WTC11 (cell line): ENCODE measurements at regions not wholly inside any gene's neighbourhood (a gene's known extent, or its start where the extent isn't known, plus 50 kb on each side); places are given as distances from the start of the nearest gene placed in this dataset.

ENCODE experiments used
- ATAC-seq: fragments of 200-7000 bp; cut with Tn5 transposase; 2 replicates; pipeline ENCODE4 v1.10.0; 2021; ENCODE audit warnings: mild to moderate bottlenecking, moderate library complexity
- CTCF ChIA-PET: fragments of 300-600 bp; sonication (Branson Sonifier 250); formaldehyde crosslinking; loops from one replicate; lab custom pipeline; 2021; ENCODE audit warnings: antibody characterized with exemption; lab: Charles Lee
- POLR2A ChIA-PET: fragments of 350-600 bp; sonication (Branson Sonifier 250); formaldehyde crosslinking; loops from one replicate; lab custom pipeline; 2021; ENCODE audit warnings: antibody characterized with exemption; lab: Charles Lee
- DNase-seq: peaks from one replicate; pipeline ENCODE4 v3.0.0; 2021; ENCODE audit warnings: low spot score
- H3K27ac Mint-ChIP-seq: 2 replicates; pipeline ENCODE4 v1.8.0; 2021; ENCODE audit warnings: mixed read lengths
- H3K27me3 Mint-ChIP-seq: 2 replicates; pipeline ENCODE4 v1.8.0; 2021; ENCODE audit warnings: low read depth, mild to moderate bottlenecking, moderate library complexity, mixed read lengths
- H3K36me3 Mint-ChIP-seq: 2 replicates; pipeline ENCODE4 v1.8.0; 2021; ENCODE audit warnings: mixed read lengths
- H3K4me1 Mint-ChIP-seq: 2 replicates; pipeline ENCODE4 v1.8.0; 2022; ENCODE audit warnings: mixed read lengths
- H3K4me3 Mint-ChIP-seq: 2 replicates; pipeline ENCODE4 v1.8.0; 2021; ENCODE audit warnings: mild to moderate bottlenecking, moderate library complexity, mixed read lengths
- H3K9me3 Mint-ChIP-seq: 2 replicates; pipeline ENCODE4 v1.8.0; 2021; ENCODE audit warnings: mixed read lengths
- ELF4 ChIP-seq: sonication (generic); formaldehyde crosslinking; IDR thresholded peaks from 2 replicates; pipeline ENCODE4 v1.8.1; 2022; ENCODE audit warnings: low read depth, mild to moderate bottlenecking, moderate library complexity, missing genetic modification reagents
- ETV6 ChIP-seq: sonication (generic); formaldehyde crosslinking; IDR thresholded peaks from 2 replicates; pipeline ENCODE4 v1.8.1; 2022; ENCODE audit warnings: mild to moderate bottlenecking, missing genetic modification reagents
- FOXP1 ChIP-seq: sonication (generic); formaldehyde crosslinking; IDR thresholded peaks from 2 replicates; pipeline ENCODE4 v1.8.0; 2022; ENCODE audit warnings: missing genetic modification reagents, mild to moderate bottlenecking, moderate library complexity, borderline replicate concordance
- KAT7 ChIP-seq: sonication (generic); formaldehyde crosslinking; IDR thresholded peaks from 2 replicates; pipeline ENCODE4 v1.8.1; 2023; ENCODE audit warnings: missing genetic modification reagents, mild to moderate bottlenecking, borderline replicate concordance
- MYBL2 ChIP-seq: sonication (generic); formaldehyde crosslinking; IDR thresholded peaks from 2 replicates; pipeline ENCODE4 v1.8.1; 2023; ENCODE audit warnings: mild to moderate bottlenecking, moderate library complexity, missing genetic modification reagents
- NFATC4 ChIP-seq: fragments of 250-450 bp; sonication (Bioruptor Pico); IDR thresholded peaks from 2 replicates; pipeline ENCODE4 v1.9.0; 2021; ENCODE audit warnings: mild to moderate bottlenecking
- NR1H2 ChIP-seq: sonication (generic); formaldehyde crosslinking; IDR thresholded peaks from 2 replicates; pipeline ENCODE4 v1.9.0; 2021; ENCODE audit warnings: mild to moderate bottlenecking, moderate library complexity, missing genetic modification reagents
- SMAD4 ChIP-seq: sonication (generic); formaldehyde crosslinking; IDR thresholded peaks from 2 replicates; pipeline ENCODE4 v1.8.0; 2022; ENCODE audit warnings: mild to moderate bottlenecking, missing genetic modification reagents
- SP1 ChIP-seq: sonication (generic); formaldehyde crosslinking; conservative IDR thresholded peaks from 2 replicates; pipeline ENCODE4 v1.8.1; 2022; ENCODE audit warnings: missing genetic modification reagents
- TEAD1 ChIP-seq: sonication (generic); formaldehyde crosslinking; IDR thresholded peaks from 2 replicates; pipeline ENCODE4 v1.8.0; 2022; ENCODE audit warnings: mild to moderate bottlenecking, missing genetic modification reagents
- ZNF396 ChIP-seq: fragments of 250-450 bp; sonication (Bioruptor Pico); IDR thresholded peaks from 2 replicates; pipeline ENCODE4 v1.8.0; 2021; ENCODE audit warnings: mild to moderate bottlenecking, moderate library complexity, borderline replicate concordance
- ZNF416 ChIP-seq: fragments of 250-450 bp; sonication (Bioruptor Pico); IDR thresholded peaks from 2 replicates; pipeline ENCODE4 v1.9.0; 2021; ENCODE audit warnings: mild to moderate bottlenecking, inconsistent platforms
- TF ChIP-seq, protein P1 (sequence below): sonication (generic); formaldehyde crosslinking; IDR thresholded peaks from 2 replicates; pipeline ENCODE4 v1.8.1; 2023; ENCODE audit warnings: mild to moderate bottlenecking, missing genetic modification reagents, borderline replicate concordance
- TF ChIP-seq, protein P2 (sequence below): sonication (generic); formaldehyde crosslinking; IDR thresholded peaks from 2 replicates; pipeline ENCODE4 v1.8.1; 2022; ENCODE audit warnings: missing genetic modification reagents, borderline replicate concordance
- TF ChIP-seq, protein P3 (sequence below): sonication (generic); formaldehyde crosslinking; IDR thresholded peaks from 2 replicates; pipeline ENCODE4 v1.8.0; 2022; ENCODE audit warnings: missing genetic modification reagents
- TF ChIP-seq, protein P4 (sequence below): sonication (generic); formaldehyde crosslinking; IDR thresholded peaks from 2 replicates; pipeline ENCODE4 v1.8.0; 2023; ENCODE audit warnings: missing genetic modification reagents
- TF ChIP-seq, protein P5 (sequence below): sonication (generic); formaldehyde crosslinking; IDR thresholded peaks from 2 replicates; pipeline ENCODE4 v1.8.0; 2022; ENCODE audit warnings: mild to moderate bottlenecking, missing genetic modification reagents
- TF ChIP-seq, protein P6 (sequence below): fragments of 250-450 bp; sonication (Bioruptor Pico); IDR thresholded peaks from 2 replicates; pipeline ENCODE4 v1.9.0; 2021; ENCODE audit warnings: mild to moderate bottlenecking

DNA sequence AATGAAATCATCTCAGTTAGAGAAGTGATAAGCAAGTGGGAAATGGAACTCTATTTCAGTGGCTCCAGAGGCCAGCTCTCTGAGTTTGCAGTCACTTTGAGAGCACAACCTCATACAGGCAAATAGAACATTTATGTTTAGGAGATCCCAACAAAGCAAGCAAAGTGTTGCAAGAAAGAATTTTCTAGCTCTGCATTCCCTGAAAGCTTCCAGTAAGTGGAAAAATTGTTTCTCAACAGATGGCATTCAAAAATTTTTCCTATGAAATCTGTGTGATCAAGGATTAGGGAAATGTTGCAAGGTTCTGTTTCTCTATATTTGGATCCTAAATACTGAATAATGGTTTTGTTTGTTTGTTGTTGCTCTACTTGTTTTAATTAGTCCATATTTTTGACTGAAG lies 764.2 kb upstream of the ZNF608 start:
- ChIA-PET POLR2A (no interaction called here), CTCF (no interaction called here)
- peaks cover 7% of the 10 kb centered on the region; the same call in 1 of the 2 replicates for H3K36me3 Mint-ChIP-seq
- peak overlapping the region; percentile 42 for H3K27ac Mint-ChIP-seq
- no peaks in the 10 kb centered on the region; the same call in 1 of the 2 replicates for H3K27me3 Mint-ChIP-seq
- DNase-seq (no peak), ATAC-seq (no peak)
- H3K4me1 Mint-ChIP-seq: peaks cover 16% of the 10 kb centered on the region
- TF ChIP-seq, protein P1, sequence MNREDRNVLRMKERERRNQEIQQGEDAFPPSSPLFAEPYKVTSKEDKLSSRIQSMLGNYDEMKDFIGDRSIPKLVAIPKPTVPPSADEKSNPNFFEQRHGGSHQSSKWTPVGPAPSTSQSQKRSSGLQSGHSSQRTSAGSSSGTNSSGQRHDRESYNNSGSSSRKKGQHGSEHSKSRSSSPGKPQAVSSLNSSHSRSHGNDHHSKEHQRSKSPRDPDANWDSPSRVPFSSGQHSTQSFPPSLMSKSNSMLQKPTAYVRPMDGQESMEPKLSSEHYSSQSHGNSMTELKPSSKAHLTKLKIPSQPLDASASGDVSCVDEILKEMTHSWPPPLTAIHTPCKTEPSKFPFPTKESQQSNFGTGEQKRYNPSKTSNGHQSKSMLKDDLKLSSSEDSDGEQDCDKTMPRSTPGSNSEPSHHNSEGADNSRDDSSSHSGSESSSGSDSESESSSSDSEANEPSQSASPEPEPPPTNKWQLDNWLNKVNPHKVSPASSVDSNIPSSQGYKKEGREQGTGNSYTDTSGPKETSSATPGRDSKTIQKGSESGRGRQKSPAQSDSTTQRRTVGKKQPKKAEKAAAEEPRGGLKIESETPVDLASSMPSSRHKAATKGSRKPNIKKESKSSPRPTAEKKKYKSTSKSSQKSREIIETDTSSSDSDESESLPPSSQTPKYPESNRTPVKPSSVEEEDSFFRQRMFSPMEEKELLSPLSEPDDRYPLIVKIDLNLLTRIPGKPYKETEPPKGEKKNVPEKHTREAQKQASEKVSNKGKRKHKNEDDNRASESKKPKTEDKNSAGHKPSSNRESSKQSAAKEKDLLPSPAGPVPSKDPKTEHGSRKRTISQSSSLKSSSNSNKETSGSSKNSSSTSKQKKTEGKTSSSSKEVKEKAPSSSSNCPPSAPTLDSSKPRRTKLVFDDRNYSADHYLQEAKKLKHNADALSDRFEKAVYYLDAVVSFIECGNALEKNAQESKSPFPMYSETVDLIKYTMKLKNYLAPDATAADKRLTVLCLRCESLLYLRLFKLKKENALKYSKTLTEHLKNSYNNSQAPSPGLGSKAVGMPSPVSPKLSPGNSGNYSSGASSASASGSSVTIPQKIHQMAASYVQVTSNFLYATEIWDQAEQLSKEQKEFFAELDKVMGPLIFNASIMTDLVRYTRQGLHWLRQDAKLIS (CRISPR knock-in tag): no peak
- no peak for TF ChIP-seq ZNF396 (CRISPR knock-in tag)
- TF ChIP-seq SP1 (CRISPR knock-in tag): no peak
- H3K4me3 Mint-ChIP-seq: no peak overlapping the region
- H3K9me3 Mint-ChIP-seq: peaks cover 11% of the 10 kb centered on the region

DNA sequence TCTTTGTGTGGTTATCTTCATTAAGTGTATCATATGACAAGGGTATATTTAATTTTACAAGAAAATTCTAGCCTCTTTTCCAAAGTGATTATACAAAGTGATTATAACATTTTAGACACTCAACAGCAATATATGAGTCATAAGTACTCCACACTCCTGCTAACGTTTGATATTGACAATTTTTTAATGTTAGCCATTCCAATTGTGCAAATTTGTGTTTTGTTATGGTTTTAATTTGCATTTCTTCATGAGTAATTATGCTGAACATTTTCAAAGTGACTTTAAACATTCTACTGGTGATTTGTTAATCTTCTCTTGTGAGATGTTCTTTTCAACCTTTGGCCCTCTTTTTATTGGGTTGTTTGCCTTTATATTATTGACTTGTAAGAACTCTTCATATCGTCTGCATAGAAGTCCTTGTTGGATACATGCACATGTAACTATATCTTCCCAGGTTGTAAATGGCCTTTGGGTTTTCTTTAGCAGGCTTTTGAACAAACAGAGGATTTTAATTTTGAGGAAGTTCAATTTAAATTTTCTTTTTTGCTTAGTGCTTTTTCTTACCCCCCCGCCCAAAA lies 771.6 kb upstream of the ZNF608 start:
- peaks cover 25% of the 10 kb centered on the region for H3K4me1 Mint-ChIP-seq
- ChIA-PET CTCF (no interaction called here), POLR2A (no interaction called here)
- no peak for ATAC-seq
- no peak for DNase-seq
- H3K27ac Mint-ChIP-seq: no peak overlapping the region
- no peak for TF ChIP-seq MYBL2 (CRISPR knock-in tag)
- no peaks in the 10 kb centered on the region for H3K36me3 Mint-ChIP-seq
- no peaks in the 10 kb centered on the region; the same call in 1 of the 2 replicates for H3K27me3 Mint-ChIP-seq
- H3K4me3 Mint-ChIP-seq: no peak overlapping the region
- H3K9me3 Mint-ChIP-seq: no peaks in the 10 kb centered on the region

DNA sequence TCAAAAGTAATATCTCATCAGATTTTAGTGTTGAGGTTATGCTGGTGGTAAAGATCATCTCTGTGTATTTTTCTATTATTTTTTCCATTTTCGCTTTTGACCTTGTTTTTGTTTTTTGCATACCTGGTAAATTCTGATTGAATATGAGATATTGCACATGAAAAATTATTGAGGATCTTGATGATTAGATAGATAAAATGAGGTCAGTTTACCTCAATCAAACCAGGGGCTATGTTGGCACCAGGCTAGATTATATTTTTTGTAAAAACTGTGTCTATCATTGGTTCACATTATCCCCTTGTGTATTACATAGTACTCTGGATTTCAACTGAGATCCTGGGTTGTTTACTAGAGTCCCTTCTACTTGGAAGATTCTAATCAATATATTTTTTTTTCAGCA lies 774.9 kb upstream of the ZNF608 start:
- Mint-ChIP-seq H3K9me3 (no peaks in the 10 kb centered on the region), H3K27ac (no peak overlapping the region), H3K4me3 (no peak overlapping the region), H3K27me3 (no peaks in the 10 kb centered on the region; the same call in 1 of the 2 replicates), H3K36me3 (no peaks in the 10 kb centered on the region), H3K4me1 (peaks cover 18% of the 10 kb centered on the region)
- ATAC-seq (no peak), DNase-seq (no peak)
- CTCF ChIA-PET: no interaction called here
- POLR2A ChIA-PET: no interaction called here
- TF ChIP-seq NFATC4 (CRISPR knock-in tag) (no peak), SMAD4 (CRISPR knock-in tag) (no peak), FOXP1 (no peak), NR1H2 (CRISPR knock-in tag) (no peak), MYBL2 (CRISPR knock-in tag) (no peak), TEAD1 (CRISPR knock-in tag) (no peak), ETV6 (CRISPR knock-in tag) (no peak), ZNF416 (no peak), KAT7 (CRISPR knock-in tag) (no peak), ELF4 (CRISPR knock-in tag) (no peak)
- TF ChIP-seq, protein P2, sequence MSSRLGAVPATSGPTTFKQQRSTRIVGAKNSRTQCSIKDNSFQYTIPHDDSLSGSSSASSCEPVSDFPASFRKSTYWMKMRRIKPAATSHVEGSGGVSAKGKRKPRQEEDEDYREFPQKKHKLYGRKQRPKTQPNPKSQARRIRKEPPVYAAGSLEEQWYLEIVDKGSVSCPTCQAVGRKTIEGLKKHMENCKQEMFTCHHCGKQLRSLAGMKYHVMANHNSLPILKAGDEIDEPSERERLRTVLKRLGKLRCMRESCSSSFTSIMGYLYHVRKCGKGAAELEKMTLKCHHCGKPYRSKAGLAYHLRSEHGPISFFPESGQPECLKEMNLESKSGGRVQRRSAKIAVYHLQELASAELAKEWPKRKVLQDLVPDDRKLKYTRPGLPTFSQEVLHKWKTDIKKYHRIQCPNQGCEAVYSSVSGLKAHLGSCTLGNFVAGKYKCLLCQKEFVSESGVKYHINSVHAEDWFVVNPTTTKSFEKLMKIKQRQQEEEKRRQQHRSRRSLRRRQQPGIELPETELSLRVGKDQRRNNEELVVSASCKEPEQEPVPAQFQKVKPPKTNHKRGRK: no peak
- TF ChIP-seq, protein P3, sequence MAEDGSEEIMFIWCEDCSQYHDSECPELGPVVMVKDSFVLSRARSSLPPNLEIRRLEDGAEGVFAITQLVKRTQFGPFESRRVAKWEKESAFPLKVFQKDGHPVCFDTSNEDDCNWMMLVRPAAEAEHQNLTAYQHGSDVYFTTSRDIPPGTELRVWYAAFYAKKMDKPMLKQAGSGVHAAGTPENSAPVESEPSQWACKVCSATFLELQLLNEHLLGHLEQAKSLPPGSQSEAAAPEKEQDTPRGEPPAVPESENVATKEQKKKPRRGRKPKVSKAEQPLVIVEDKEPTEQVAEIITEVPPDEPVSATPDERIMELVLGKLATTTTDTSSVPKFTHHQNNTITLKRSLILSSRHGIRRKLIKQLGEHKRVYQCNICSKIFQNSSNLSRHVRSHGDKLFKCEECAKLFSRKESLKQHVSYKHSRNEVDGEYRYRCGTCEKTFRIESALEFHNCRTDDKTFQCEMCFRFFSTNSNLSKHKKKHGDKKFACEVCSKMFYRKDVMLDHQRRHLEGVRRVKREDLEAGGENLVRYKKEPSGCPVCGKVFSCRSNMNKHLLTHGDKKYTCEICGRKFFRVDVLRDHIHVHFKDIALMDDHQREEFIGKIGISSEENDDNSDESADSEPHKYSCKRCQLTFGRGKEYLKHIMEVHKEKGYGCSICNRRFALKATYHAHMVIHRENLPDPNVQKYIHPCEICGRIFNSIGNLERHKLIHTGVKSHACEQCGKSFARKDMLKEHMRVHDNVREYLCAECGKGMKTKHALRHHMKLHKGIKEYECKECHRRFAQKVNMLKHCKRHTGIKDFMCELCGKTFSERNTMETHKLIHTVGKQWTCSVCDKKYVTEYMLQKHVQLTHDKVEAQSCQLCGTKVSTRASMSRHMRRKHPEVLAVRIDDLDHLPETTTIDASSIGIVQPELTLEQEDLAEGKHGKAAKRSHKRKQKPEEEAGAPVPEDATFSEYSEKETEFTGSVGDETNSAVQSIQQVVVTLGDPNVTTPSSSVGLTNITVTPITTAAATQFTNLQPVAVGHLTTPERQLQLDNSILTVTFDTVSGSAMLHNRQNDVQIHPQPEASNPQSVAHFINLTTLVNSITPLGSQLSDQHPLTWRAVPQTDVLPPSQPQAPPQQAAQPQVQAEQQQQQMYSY (CRISPR knock-in tag): no peak
- TF ChIP-seq, protein P4, sequence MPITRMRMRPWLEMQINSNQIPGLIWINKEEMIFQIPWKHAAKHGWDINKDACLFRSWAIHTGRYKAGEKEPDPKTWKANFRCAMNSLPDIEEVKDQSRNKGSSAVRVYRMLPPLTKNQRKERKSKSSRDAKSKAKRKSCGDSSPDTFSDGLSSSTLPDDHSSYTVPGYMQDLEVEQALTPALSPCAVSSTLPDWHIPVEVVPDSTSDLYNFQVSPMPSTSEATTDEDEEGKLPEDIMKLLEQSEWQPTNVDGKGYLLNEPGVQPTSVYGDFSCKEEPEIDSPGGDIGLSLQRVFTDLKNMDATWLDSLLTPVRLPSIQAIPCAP (CRISPR knock-in tag): no peak
- TF ChIP-seq, protein P5, sequence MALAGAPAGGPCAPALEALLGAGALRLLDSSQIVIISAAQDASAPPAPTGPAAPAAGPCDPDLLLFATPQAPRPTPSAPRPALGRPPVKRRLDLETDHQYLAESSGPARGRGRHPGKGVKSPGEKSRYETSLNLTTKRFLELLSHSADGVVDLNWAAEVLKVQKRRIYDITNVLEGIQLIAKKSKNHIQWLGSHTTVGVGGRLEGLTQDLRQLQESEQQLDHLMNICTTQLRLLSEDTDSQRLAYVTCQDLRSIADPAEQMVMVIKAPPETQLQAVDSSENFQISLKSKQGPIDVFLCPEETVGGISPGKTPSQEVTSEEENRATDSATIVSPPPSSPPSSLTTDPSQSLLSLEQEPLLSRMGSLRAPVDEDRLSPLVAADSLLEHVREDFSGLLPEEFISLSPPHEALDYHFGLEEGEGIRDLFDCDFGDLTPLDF: no peak
- TF ChIP-seq, protein P6, sequence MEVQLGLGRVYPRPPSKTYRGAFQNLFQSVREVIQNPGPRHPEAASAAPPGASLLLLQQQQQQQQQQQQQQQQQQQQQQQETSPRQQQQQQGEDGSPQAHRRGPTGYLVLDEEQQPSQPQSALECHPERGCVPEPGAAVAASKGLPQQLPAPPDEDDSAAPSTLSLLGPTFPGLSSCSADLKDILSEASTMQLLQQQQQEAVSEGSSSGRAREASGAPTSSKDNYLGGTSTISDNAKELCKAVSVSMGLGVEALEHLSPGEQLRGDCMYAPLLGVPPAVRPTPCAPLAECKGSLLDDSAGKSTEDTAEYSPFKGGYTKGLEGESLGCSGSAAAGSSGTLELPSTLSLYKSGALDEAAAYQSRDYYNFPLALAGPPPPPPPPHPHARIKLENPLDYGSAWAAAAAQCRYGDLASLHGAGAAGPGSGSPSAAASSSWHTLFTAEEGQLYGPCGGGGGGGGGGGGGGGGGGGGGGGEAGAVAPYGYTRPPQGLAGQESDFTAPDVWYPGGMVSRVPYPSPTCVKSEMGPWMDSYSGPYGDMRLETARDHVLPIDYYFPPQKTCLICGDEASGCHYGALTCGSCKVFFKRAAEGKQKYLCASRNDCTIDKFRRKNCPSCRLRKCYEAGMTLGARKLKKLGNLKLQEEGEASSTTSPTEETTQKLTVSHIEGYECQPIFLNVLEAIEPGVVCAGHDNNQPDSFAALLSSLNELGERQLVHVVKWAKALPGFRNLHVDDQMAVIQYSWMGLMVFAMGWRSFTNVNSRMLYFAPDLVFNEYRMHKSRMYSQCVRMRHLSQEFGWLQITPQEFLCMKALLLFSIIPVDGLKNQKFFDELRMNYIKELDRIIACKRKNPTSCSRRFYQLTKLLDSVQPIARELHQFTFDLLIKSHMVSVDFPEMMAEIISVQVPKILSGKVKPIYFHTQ (CRISPR knock-in tag): no peak
